NT2/D1 (cell line): ENCODE measurements at regions not wholly inside any gene's neighbourhood (a gene's known extent, or its start where the extent isn't known, plus 50 kb on each side); places are given as distances from the start of the nearest gene placed in this dataset.

Source experiments
- SUZ12 ChIP-seq: IDR thresholded peaks from 2 replicates; pipeline ENCODE4 v1.6.1; 2011; ENCODE audit not compliant: insufficient read length, insufficient read depth; ENCODE audit errors: extremely low read depth
- YY1 ChIP-seq: IDR thresholded peaks from 2 replicates; pipeline ENCODE4 v1.6.1; 2011; ENCODE audit not compliant: insufficient read length, insufficient read depth

- no peak for TF ChIP-seq YY1
- no peak for TF ChIP-seq SUZ12
Observed at GRCh38 chr10:55065185-55065584, 264.2 kb upstream of the PCDH15 start.
